ENCODE measurements at regions not wholly inside any gene's neighbourhood (a gene's known extent, or its start where the extent isn't known, plus 50 kb on each side); places are given as distances from the start of the nearest gene placed in this dataset.
"Not testable (repeated sequence)": the region's sequence is repeated elsewhere in the genome, so short reads cannot be mapped to it uniquely, and the experiment has no call there.

DNA sequence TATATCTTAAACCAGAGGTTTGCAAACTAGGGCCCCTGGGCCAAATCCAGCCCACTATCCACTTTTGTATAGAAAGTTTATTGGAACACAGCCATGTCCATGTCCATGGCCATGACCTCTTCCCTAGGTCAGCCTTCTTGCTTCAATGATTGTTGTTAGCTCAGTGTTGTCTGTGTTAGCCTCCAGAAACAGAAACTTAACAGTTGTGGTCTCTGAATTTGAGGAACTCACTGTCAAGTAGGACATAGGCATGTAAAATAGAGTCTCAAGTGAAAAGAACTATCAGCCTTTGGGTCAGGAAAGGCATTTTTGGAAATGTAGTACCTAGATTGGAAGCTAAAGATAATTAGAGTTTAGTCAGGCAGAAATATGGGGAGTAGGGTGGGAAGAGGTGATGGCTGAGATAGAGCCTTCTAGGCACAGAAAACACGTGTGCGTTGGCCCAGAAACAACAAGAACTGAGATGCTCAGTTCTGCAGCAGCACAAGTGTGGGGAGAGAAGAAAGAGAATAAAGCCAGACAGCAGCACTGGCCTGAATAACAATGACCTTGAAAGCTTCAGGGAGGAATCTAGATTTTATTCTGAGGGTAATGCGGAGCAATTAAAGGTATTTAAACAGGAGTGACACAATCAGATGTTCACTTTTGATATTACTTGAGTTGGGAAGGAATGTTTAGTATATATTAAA, 87.0 kb upstream of the OLIG3 start:
- DNase-seq (ENCODE audit: low spot score): no peak
- in situ Hi-C loops (cut with MboI; ENCODE audit: low sequenced_read_pairs, unreplicated experiment): no loop called here
- TF ChIP-seq, protein P1, sequence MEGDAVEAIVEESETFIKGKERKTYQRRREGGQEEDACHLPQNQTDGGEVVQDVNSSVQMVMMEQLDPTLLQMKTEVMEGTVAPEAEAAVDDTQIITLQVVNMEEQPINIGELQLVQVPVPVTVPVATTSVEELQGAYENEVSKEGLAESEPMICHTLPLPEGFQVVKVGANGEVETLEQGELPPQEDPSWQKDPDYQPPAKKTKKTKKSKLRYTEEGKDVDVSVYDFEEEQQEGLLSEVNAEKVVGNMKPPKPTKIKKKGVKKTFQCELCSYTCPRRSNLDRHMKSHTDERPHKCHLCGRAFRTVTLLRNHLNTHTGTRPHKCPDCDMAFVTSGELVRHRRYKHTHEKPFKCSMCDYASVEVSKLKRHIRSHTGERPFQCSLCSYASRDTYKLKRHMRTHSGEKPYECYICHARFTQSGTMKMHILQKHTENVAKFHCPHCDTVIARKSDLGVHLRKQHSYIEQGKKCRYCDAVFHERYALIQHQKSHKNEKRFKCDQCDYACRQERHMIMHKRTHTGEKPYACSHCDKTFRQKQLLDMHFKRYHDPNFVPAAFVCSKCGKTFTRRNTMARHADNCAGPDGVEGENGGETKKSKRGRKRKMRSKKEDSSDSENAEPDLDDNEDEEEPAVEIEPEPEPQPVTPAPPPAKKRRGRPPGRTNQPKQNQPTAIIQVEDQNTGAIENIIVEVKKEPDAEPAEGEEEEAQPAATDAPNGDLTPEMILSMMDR (IDR thresholded peaks at IDR 0.05; ENCODE audit: borderline replicate concordance, control extremely low read depth, extremely low read depth, insufficient read depth, missing control alignments): no peak

DNA sequence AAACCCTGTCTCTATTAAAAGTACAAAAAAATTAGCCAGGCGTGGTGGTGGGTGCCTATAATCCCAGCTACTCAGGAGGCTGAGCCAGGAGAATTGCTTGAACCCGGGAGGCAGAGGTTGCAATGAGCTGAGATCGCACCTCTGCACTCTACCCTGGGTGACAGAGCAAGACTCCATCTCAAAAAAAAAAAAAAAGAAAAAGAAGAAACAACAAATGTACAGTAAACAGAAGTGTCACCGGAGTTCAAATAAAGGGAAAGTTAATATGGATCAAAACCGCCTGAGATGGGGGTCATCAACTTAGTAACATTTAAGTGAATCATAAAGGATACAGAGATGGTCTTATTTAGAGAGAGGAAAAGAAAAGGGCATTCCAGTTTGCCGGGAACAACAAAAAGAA, 89.3 kb upstream of the OLIG3 start:
- DNase-seq (ENCODE audit: low spot score); in situ Hi-C loops (cut with MboI; ENCODE audit: low sequenced_read_pairs, unreplicated experiment): not testable (repeated sequence)

DNA sequence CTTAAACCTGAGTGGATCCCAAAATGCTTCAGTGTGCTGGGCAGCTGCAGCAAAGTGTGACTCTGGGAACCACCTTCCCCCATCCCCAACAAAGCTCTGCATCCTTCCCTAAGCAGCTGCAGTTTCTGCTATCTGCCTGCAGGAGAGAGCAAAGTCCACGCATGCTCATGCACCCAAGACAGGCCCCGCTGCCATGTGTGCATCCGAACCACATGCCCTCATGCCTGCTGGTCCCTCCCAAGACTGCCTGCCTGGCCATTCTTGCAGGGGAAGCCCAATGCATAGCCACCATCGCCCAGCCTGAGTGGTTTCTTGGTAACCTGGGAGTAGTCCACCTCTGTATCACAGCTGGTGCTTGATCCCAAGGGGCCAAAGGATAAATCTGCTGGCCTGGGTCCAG, 94.3 kb upstream of the OLIG3 start:
- in situ Hi-C loops (cut with MboI; ENCODE audit: low sequenced_read_pairs, unreplicated experiment): no loop called here
- TF ChIP-seq, protein P1 (IDR thresholded peaks at IDR 0.05; ENCODE audit: borderline replicate concordance, control extremely low read depth, extremely low read depth, insufficient read depth, missing control alignments): no peak
- DNase-seq (ENCODE audit: low spot score): no peak

DNA sequence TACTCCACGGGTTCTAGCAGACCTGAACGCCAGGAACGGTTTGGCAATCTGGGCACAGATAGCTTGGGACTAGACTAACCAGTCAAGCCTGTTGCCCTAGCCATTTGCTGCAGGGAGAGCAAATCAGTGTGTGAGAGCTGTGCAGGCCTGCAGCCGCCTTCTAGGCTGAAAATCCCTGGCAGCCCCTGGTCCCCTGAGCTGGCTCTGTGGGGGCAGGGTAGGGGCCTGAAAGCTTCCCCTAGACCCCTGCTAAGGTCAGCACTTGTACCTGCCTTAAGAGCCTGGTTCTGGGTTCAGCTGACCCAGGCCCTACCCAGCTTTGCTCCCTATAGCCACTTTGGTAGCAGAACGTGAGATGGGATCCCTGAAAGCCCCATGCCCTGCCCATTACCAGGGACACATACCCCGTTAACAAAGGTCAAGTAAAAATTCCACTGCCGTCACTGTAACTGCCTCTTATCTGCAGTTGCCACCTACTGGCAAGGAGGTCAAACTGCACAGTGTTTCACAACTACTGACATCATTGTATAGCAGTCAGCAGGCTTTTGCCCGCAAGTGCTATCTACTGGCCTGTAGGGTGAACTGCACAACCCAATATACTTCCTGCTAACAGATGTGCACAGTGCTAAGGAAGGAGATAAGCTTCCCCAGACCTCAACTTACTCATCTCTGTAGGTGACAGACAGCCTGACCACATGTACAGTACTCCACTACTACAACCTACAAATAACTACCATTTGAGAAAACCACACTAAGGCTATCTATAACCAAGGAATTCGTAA, 95.1 kb upstream of the OLIG3 start:
- TF ChIP-seq, protein P1 (IDR thresholded peaks at IDR 0.05; ENCODE audit: borderline replicate concordance, control extremely low read depth, extremely low read depth, insufficient read depth, missing control alignments): peak; percentile 14
- peak; percentile 59 for DNase-seq (ENCODE audit: low spot score)
- in situ Hi-C loops (cut with MboI; ENCODE audit: low sequenced_read_pairs, unreplicated experiment): no loop called here

DNA sequence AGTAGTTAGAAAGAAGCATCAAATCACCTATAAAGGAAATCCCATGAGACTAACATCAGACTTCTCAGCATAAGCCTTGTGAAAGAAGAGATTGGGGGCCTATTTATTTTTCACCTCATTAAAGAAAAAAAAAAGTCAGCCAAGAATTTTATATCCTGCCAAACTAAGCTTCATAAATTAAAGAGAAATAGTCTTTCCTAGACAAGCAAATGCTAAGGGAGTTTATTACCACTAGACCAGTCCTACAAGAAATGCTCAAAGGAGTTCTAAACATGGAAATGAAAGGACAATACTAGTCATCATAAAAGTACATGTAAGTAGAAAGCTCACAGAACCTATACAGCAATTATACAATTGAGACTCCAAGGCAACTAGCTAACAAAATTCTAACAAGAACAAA, 96.5 kb upstream of the OLIG3 start:
- in situ Hi-C loops (cut with MboI; ENCODE audit: low sequenced_read_pairs, unreplicated experiment): no loop called here
- TF ChIP-seq, protein P1 (IDR thresholded peaks at IDR 0.05; ENCODE audit: borderline replicate concordance, control extremely low read depth, extremely low read depth, insufficient read depth, missing control alignments): no peak
- DNase-seq (ENCODE audit: low spot score): no peak

DNA sequence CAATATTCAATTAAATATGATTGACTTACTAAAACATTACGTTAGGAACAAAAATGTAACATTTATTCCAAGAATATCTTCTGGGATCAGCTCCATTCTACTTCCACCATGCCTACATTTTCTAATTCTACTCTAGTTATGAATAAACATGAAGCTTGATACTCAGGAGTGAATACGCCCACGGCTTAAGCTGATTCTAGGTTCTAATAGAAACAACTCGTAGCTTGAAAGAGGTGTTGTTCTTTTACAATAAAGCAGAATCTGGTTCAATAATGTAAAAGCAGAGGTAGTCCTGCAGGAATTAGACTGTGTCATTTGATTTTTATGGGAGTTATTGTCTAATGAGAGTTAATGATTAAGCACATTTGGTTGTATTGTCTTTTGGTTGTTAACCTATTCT, 107.3 kb upstream of the OLIG3 start:
- in situ Hi-C loops (cut with MboI; ENCODE audit: low sequenced_read_pairs, unreplicated experiment): no loop called here
- no peak for DNase-seq (ENCODE audit: low spot score)
- TF ChIP-seq, protein P1 (IDR thresholded peaks at IDR 0.05; ENCODE audit: borderline replicate concordance, control extremely low read depth, extremely low read depth, insufficient read depth, missing control alignments): no peak

Measured in GM13976 (cell line).